Endothelial cell of umbilical vein (primary cell): ENCODE measurements at regions not wholly inside any gene's neighbourhood (a gene's known extent, or its start where the extent isn't known, plus 50 kb on each side); places are given as distances from the start of the nearest gene placed in this dataset.

Experiments
- MYC ChIP-seq: IDR thresholded peaks from one replicate; pipeline ENCODE4 v1.6.1; 2011; ENCODE audit warnings: mild to moderate bottlenecking, low read depth, low read length
- POLR2A ChIP-seq: IDR thresholded peaks from 2 replicates; pipeline ENCODE4 v1.6.1; 2012; ENCODE audit warnings: low read depth, mild to moderate bottlenecking, control low read depth, low read length
- TF ChIP-seq, protein P1 (sequence below), 2 donors: IDR thresholded peaks; 1 replicate in 1 of 2; 2 replicates in 1 of 2; pipeline ENCODE4 v1.5.1; 2011; ENCODE audit warnings: low read length in 2 of 2, mild to moderate bottlenecking in 2 of 2, moderate library complexity in 2 of 2, control low read depth in 1 of 2, inconsistent platforms in 1 of 2, low read depth in 1 of 2; ENCODE audit not compliant: insufficient read depth in 1 of 2; ENCODE audit errors: extremely low read depth in 1 of 2
- TF ChIP-seq, protein P2 (sequence below): IDR thresholded peaks from 2 replicates; pipeline ENCODE4 v1.6.1; 2011; ENCODE audit not compliant: insufficient read depth, insufficient read length

DNA sequence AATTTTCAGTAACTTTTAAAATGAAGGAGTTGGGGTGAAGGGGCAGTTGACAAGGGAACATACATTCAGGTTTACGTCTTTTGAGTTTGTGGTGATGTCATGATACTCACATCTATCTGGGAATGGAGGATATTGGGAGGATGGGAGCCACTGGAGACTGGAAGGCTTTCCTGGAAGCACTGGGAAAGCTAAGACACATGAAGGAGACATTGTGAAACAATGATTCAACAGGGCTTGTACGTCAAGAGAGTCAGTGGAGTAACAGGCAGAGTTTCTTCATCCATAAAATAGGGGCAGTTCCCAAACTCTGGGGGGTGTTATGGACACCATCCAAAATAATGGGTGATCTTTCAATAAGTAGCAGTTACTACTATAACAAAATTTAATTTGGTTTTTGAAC is 572.8 kb downstream of the CCDC171 start:
- TF ChIP-seq MYC (no peak), POLR2A (no peak)
- TF ChIP-seq, protein P1, sequence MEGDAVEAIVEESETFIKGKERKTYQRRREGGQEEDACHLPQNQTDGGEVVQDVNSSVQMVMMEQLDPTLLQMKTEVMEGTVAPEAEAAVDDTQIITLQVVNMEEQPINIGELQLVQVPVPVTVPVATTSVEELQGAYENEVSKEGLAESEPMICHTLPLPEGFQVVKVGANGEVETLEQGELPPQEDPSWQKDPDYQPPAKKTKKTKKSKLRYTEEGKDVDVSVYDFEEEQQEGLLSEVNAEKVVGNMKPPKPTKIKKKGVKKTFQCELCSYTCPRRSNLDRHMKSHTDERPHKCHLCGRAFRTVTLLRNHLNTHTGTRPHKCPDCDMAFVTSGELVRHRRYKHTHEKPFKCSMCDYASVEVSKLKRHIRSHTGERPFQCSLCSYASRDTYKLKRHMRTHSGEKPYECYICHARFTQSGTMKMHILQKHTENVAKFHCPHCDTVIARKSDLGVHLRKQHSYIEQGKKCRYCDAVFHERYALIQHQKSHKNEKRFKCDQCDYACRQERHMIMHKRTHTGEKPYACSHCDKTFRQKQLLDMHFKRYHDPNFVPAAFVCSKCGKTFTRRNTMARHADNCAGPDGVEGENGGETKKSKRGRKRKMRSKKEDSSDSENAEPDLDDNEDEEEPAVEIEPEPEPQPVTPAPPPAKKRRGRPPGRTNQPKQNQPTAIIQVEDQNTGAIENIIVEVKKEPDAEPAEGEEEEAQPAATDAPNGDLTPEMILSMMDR (IDR thresholded peaks at IDR 0.05; ENCODE audit: extremely low read depth in 1 of 2, insufficient read depth in 1 of 2, low read depth in 1 of 2, low read length in 2 of 2): no peak
- TF ChIP-seq, protein P2, sequence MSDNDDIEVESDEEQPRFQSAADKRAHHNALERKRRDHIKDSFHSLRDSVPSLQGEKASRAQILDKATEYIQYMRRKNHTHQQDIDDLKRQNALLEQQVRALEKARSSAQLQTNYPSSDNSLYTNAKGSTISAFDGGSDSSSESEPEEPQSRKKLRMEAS: no peak
